Endodermal cell (in vitro differentiated cells): ENCODE measurements at regions not wholly inside any gene's neighbourhood (a gene's known extent, or its start where the extent isn't known, plus 50 kb on each side); places are given as distances from the start of the nearest gene placed in this dataset.

Source experiments
- DNase-seq: peaks from one replicate; pipeline ENCODE4 v3.0.0-alpha.2; 2017
- H3K27ac ChIP-seq: 2 replicates; pipeline ENCODE4 v1.5.1; 2013; ENCODE audit warnings: mild to moderate bottlenecking, low read depth, low read length, moderate library complexity
- H3K27me3 ChIP-seq: 2 replicates; pipeline ENCODE4 v1.6.1; 2013; ENCODE audit warnings: mild to moderate bottlenecking, low read length, moderate library complexity; ENCODE audit not compliant: insufficient read depth, control insufficient read depth, poor library complexity, severe bottlenecking
- H3K36me3 ChIP-seq: 2 replicates; pipeline ENCODE4 v1.7.0; 2013; ENCODE audit warnings: mild to moderate bottlenecking, low read length, moderate library complexity; ENCODE audit not compliant: control insufficient read depth, insufficient read depth
- H3K4me1 ChIP-seq: one replicate; pipeline ENCODE4 v1.7.0; 2013; ENCODE audit warnings: low read length; ENCODE audit not compliant: control insufficient read depth, insufficient read depth
- H3K4me3 ChIP-seq: 2 replicates; pipeline ENCODE4 v1.5.1; 2013; ENCODE audit warnings: mild to moderate bottlenecking, low read length, moderate library complexity
- H3K9ac ChIP-seq: 2 replicates; pipeline ENCODE4 v1.6.1; 2013; ENCODE audit warnings: mild to moderate bottlenecking, low read length, moderate library complexity; ENCODE audit not compliant: poor library complexity, severe bottlenecking; ENCODE audit errors: extremely low read depth
- H3K9me3 ChIP-seq: 2 replicates; pipeline ENCODE4 v1.6.1; 2013; ENCODE audit warnings: mild to moderate bottlenecking, low read length, moderate library complexity; ENCODE audit not compliant: control insufficient read depth
- H3K27ac Mint-ChIP-seq: 2 replicates; pipeline ENCODE4 v1.8.0; 2020; ENCODE audit warnings: mixed read lengths
- H3K27me3 Mint-ChIP-seq: 2 replicates; pipeline ENCODE4 v1.8.0; 2021; ENCODE audit warnings: mild to moderate bottlenecking, mixed read lengths; ENCODE audit not compliant: insufficient read depth
- H3K36me3 Mint-ChIP-seq: 2 replicates; pipeline ENCODE4 v1.8.0; 2020; ENCODE audit warnings: low read depth, mixed read lengths
- H3K4me1 Mint-ChIP-seq: 2 replicates; pipeline ENCODE4 v1.8.0; 2020; ENCODE audit warnings: mixed read lengths
- H3K4me3 Mint-ChIP-seq: 2 replicates; pipeline ENCODE4 v1.8.0; 2020; ENCODE audit warnings: mild to moderate bottlenecking, moderate library complexity, mixed read lengths
- H3K9me3 Mint-ChIP-seq: 2 replicates; pipeline ENCODE4 v1.8.0; 2020; ENCODE audit warnings: mild to moderate bottlenecking, mixed read lengths
- WGBS, 2 experiments: methylation state at CpG; one replicate each; pipeline versions ENCODE4 v1.1.5 to v1.1.7; 2013; ENCODE audit warnings: missing lambda C conversion rate in 2 of 2, mixed read lengths in 1 of 2; ENCODE audit not compliant: insufficient coverage in 1 of 2, insufficient read length in 1 of 2; 5-methylcytosine and 5-hydroxymethylcytosine counted together
- TF ChIP-seq, protein P1 (sequence below): fragments of 200-600 bp; sonication (generic); conservative IDR thresholded peaks from 2 replicates; pipeline ENCODE4 v1.5.0; 2021; ENCODE audit warnings: antibody characterized with exemption, mild to moderate bottlenecking

DNA sequence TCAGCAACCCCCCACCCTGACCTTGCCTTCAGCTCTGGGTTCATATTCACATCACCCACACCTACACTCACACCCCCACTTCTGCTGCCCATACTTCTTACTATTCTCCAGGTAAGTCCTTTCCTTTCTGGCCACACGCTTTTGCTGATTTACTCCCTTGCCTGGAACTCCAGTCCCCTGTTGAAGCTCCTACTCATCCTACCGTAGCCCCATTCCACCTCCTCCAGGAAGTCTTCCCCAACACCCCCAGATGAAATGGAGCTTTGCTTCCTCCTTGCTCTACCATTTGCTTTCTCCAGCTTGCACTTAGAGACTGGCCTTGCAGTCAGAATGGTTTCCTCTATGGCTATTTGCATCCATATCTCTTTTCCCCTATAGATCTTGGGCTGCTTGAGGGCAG is 182.3 kb downstream of the MELK start:
- H3K27me3 ChIP-seq = peaks cover 53% of the 10 kb centered on the region
- WGBS, 2 experiments = 78 to 86% methylated on average over 2 of the region's 2 CpGs
- DNase-seq = no peak

DNA sequence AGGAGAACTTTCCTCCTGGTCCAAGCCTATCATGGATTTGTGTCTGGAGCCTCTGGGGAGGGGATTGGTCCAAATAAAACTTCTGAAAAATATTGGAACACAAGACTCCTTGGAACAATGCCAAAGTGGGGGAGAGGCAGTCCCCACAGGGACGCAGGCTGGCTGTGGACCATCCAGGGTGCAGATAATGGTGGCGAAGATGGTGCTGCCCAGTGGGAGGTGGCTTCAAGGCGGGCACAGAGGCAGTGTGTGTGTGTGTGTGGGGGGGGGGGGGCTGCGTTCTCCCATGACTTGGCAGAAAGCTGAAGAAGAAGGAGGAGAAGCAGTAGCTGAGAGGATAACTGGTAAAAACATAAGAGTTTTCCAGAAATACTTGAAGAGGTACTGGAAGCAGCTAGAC is 186.4 kb downstream of the MELK start:
- H3K4me1 ChIP-seq = no peaks in the 10 kb centered on the region
- TF ChIP-seq, protein P1, sequence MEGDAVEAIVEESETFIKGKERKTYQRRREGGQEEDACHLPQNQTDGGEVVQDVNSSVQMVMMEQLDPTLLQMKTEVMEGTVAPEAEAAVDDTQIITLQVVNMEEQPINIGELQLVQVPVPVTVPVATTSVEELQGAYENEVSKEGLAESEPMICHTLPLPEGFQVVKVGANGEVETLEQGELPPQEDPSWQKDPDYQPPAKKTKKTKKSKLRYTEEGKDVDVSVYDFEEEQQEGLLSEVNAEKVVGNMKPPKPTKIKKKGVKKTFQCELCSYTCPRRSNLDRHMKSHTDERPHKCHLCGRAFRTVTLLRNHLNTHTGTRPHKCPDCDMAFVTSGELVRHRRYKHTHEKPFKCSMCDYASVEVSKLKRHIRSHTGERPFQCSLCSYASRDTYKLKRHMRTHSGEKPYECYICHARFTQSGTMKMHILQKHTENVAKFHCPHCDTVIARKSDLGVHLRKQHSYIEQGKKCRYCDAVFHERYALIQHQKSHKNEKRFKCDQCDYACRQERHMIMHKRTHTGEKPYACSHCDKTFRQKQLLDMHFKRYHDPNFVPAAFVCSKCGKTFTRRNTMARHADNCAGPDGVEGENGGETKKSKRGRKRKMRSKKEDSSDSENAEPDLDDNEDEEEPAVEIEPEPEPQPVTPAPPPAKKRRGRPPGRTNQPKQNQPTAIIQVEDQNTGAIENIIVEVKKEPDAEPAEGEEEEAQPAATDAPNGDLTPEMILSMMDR = no peak
- Mint-ChIP-seq H3K27me3 (peaks cover 55% of the 10 kb centered on the region), H3K9me3 (no peaks in the 10 kb centered on the region), H3K4me3 (no peak overlapping the region), H3K4me1 (peaks cover 3% of the 10 kb centered on the region), H3K27ac (no peak overlapping the region), H3K36me3 (no peaks in the 10 kb centered on the region)
- no peak overlapping the region for H3K4me3 ChIP-seq
- no peaks in the 10 kb centered on the region for H3K36me3 ChIP-seq
- no peak overlapping the region for H3K9ac ChIP-seq
- no peak overlapping the region for H3K27ac ChIP-seq
- no peaks in the 10 kb centered on the region for H3K9me3 ChIP-seq
- no peak for DNase-seq
- 80 to 94% methylated on average over 3 of the region's 4 CpGs for WGBS, 2 experiments
- H3K27me3 ChIP-seq = peaks cover 13% of the 10 kb centered on the region

More for the DNA sequence above, 182.3 kb downstream of the MELK start:
- no peaks in the 10 kb centered on the region for H3K36me3 ChIP-seq
- Mint-ChIP-seq H3K4me1 (peaks cover 3% of the 10 kb centered on the region), H3K27ac (no peak overlapping the region), H3K4me3 (no peak overlapping the region), H3K27me3 (peaks cover 51% of the 10 kb centered on the region), H3K9me3 (no peaks in the 10 kb centered on the region), H3K36me3 (no peaks in the 10 kb centered on the region)
- H3K4me3 ChIP-seq = no peak overlapping the region
- H3K4me1 ChIP-seq = no peaks in the 10 kb centered on the region
- H3K9me3 ChIP-seq = no peaks in the 10 kb centered on the region
- H3K9ac ChIP-seq = no peak overlapping the region
- H3K27ac ChIP-seq = no peak overlapping the region
- TF ChIP-seq, protein P1 = no peak

DNA sequence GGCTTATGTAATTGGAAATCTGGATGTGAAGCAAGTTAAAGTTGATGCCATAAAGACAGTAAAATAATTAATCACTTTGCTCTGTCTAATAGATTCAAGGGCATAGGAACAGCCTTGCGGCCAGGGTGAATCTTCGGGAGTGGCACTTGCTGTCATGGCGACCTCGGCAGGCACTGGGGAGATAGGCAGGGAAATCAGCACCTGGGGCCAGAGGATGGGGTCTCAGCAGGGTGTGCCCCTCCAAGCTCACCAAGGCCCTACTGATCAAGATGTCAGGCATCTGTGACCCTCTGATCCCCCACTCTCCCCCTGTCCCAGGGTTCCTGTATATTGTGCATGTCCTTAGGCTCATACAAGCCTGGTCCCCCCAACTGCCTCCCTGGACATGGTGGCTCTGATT is 187.3 kb downstream of the MELK start:
- Mint-ChIP-seq H3K4me3 (no peak overlapping the region), H3K4me1 (peaks cover 3% of the 10 kb centered on the region), H3K27ac (no peak overlapping the region), H3K9me3 (no peaks in the 10 kb centered on the region), H3K27me3 (peaks cover 49% of the 10 kb centered on the region), H3K36me3 (no peaks in the 10 kb centered on the region)
- Histone ChIP-seq H3K36me3 (no peaks in the 10 kb centered on the region), H3K4me1 (no peaks in the 10 kb centered on the region), H3K9ac (no peak overlapping the region), H3K27ac (no peak overlapping the region), H3K4me3 (no peak overlapping the region), H3K9me3 (no peaks in the 10 kb centered on the region), H3K27me3 (peaks cover 4% of the 10 kb centered on the region)
- no peak for DNase-seq
- TF ChIP-seq, protein P1 = no peak
- WGBS, 2 experiments = 90 to 100% methylated on average over 1 to 4 of the region's 4 CpGs
